ENCODE measurements at regions not wholly inside any gene's neighbourhood (a gene's known extent, or its start where the extent isn't known, plus 50 kb on each side); places are given as distances from the start of the nearest gene placed in this dataset.

DNA sequence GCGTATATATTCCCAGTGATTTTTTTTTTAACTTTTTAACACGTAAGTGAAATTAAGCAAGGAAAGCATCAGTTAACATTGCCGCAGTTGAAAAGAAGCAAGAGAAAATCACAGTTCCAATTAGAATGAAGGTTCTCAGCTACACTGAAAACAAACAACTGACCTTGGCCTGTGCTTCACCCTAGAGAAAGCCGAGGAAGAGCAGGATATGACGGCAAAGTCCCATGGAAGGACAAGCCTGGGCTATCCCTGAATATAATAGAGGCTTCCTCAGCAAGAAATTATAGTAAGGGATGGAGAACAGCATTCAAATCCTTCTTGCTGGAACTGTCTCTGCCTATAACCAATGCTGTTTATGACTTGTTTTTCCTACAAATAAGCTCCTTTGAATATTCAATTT lies 83.0 kb upstream of the INHBA start:
- H3K27ac ChIP-seq (ENCODE audit: low read depth in 2 of 2, low read length in 2 of 2) = no peak overlapping the region
- H3K4me3 ChIP-seq (ENCODE audit: low read length in 2 of 2) = no peak overlapping the region
- no peaks in the 10 kb centered on the region for H3K36me3 ChIP-seq (ENCODE audit: control insufficient read depth in 2 of 2, insufficient read depth in 2 of 2, low read length in 2 of 2)
- H3K27me3 ChIP-seq (ENCODE audit: control insufficient read depth in 2 of 2, insufficient read depth in 2 of 2, low read length in 2 of 2) = no peaks in the 10 kb centered on the region
- no peaks in the 10 kb centered on the region for H3K9me3 ChIP-seq (ENCODE audit: control insufficient read depth in 2 of 2, low read length in 2 of 2)
- H3K9ac ChIP-seq (ENCODE audit: low read depth in 1 of 2, low read length in 2 of 2) = no peak overlapping the region
- no peaks in the 10 kb centered on the region for H3K4me1 ChIP-seq (ENCODE audit: control insufficient read depth in 2 of 2, insufficient read depth in 2 of 2, low read length in 2 of 2)

DNA sequence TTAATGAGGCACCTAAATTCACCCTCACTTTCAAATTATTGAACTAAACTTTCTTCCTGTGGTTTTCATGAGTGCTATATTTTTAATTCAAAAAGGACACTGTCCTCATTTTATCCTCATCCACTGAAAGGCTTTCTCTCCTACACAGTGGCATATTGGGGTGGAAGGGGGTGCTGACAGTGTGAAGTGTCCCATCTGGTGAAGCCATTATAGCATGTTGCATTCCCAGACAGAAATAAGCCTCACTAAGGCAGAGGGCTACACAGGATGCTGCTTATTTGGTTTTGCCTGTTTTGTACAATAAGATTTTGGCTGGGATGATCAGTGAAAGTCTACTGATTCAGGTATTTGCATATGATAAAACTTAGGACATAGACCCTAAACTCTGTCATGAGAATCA lies 82.4 kb upstream of the INHBA start:
- no peaks in the 10 kb centered on the region for H3K4me1 ChIP-seq (ENCODE audit: control insufficient read depth in 2 of 2, insufficient read depth in 2 of 2, low read length in 2 of 2)
- H3K4me3 ChIP-seq (ENCODE audit: low read length in 2 of 2) = no peak overlapping the region
- H3K36me3 ChIP-seq (ENCODE audit: control insufficient read depth in 2 of 2, insufficient read depth in 2 of 2, low read length in 2 of 2) = no peaks in the 10 kb centered on the region
- no peaks in the 10 kb centered on the region for H3K27me3 ChIP-seq (ENCODE audit: control insufficient read depth in 2 of 2, insufficient read depth in 2 of 2, low read length in 2 of 2)
- no peaks in the 10 kb centered on the region for H3K9me3 ChIP-seq (ENCODE audit: control insufficient read depth in 2 of 2, low read length in 2 of 2)
- H3K27ac ChIP-seq (ENCODE audit: low read depth in 2 of 2, low read length in 2 of 2) = no peak overlapping the region
- H3K9ac ChIP-seq (ENCODE audit: low read depth in 1 of 2, low read length in 2 of 2) = no peak overlapping the region

DNA sequence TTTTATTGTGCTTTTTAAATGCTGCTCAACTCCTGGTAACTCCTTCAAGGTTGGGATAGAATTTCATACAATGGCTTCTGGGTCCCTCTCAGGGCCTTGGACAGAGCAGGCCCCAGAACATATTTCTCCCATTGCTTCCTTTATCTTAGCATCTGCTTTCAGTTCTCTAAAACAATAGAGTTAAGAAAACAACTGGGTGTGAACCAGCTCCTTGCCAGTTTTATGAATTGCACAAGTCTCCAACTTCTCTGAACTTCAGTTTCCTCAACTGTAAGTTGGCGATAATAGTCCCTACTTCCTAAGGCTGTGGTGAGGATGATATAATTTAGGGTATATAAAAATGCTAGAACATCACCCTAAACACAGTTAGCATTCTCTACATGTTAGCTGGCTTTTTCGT lies 77.0 kb upstream of the INHBA start:
- H3K27me3 ChIP-seq (ENCODE audit: control insufficient read depth in 2 of 2, insufficient read depth in 2 of 2, low read length in 2 of 2) = no peaks in the 10 kb centered on the region
- H3K36me3 ChIP-seq (ENCODE audit: control insufficient read depth in 2 of 2, insufficient read depth in 2 of 2, low read length in 2 of 2) = no peaks in the 10 kb centered on the region
- H3K9me3 ChIP-seq (ENCODE audit: control insufficient read depth in 2 of 2, low read length in 2 of 2) = no peaks in the 10 kb centered on the region
- no peak overlapping the region for H3K4me3 ChIP-seq (ENCODE audit: low read length in 2 of 2)
- no peak overlapping the region for H3K27ac ChIP-seq (ENCODE audit: low read depth in 2 of 2, low read length in 2 of 2)
- no peaks in the 10 kb centered on the region for H3K4me1 ChIP-seq (ENCODE audit: control insufficient read depth in 2 of 2, insufficient read depth in 2 of 2, low read length in 2 of 2)
- no peak overlapping the region for H3K9ac ChIP-seq (ENCODE audit: low read depth in 1 of 2, low read length in 2 of 2)

GRCh38 chr7:41777894-41778596 lies 75.2 kb upstream of the INHBA start:
- Histone ChIP-seq H3K4me1 (ENCODE audit: control insufficient read depth in 2 of 2, insufficient read depth in 2 of 2, low read length in 2 of 2) (no peaks in the 10 kb centered on the region), H3K9ac (ENCODE audit: low read depth in 1 of 2, low read length in 2 of 2) (no peak overlapping the region), H3K4me3 (ENCODE audit: low read length in 2 of 2) (no peak overlapping the region), H3K36me3 (ENCODE audit: control insufficient read depth in 2 of 2, insufficient read depth in 2 of 2, low read length in 2 of 2) (no peaks in the 10 kb centered on the region), H3K27ac (ENCODE audit: low read depth in 2 of 2, low read length in 2 of 2) (no peak overlapping the region), H3K27me3 (ENCODE audit: control insufficient read depth in 2 of 2, insufficient read depth in 2 of 2, low read length in 2 of 2) (no peaks in the 10 kb centered on the region), H3K9me3 (ENCODE audit: control insufficient read depth in 2 of 2, low read length in 2 of 2) (no peaks in the 10 kb centered on the region)

GRCh38 chr7:41774966-41775365 lies 72.1 kb upstream of the INHBA start:
- no peaks in the 10 kb centered on the region for H3K27me3 ChIP-seq (ENCODE audit: control insufficient read depth in 2 of 2, insufficient read depth in 2 of 2, low read length in 2 of 2)
- no peaks in the 10 kb centered on the region for H3K9me3 ChIP-seq (ENCODE audit: control insufficient read depth in 2 of 2, low read length in 2 of 2)
- H3K36me3 ChIP-seq (ENCODE audit: control insufficient read depth in 2 of 2, insufficient read depth in 2 of 2, low read length in 2 of 2) = no peaks in the 10 kb centered on the region
- no peak overlapping the region for H3K4me3 ChIP-seq (ENCODE audit: low read length in 2 of 2)
- no peak overlapping the region for H3K9ac ChIP-seq (ENCODE audit: low read depth in 1 of 2, low read length in 2 of 2)
- no peaks in the 10 kb centered on the region for H3K4me1 ChIP-seq (ENCODE audit: control insufficient read depth in 2 of 2, insufficient read depth in 2 of 2, low read length in 2 of 2)
- no peak overlapping the region for H3K27ac ChIP-seq (ENCODE audit: low read depth in 2 of 2, low read length in 2 of 2)

DNA sequence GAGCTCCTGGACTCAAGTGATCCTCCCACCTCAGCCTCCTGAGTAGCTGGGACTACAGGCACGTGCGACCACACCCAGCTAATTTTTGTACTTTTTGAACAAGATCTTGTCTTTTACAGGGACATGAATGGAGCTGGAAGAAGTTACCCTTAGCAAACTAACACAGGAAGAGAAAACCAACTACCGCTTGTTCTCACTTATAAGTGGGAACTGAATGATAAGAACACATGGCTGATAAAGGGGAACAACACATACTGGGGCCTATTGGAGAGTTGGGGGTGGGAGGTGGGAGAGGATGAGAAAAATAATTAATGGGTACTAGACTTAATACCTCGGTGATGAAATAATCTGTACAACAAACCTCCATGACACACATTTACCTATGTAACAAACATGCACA lies 70.9 kb upstream of the INHBA start:
- Histone ChIP-seq H3K4me3 (ENCODE audit: low read length in 2 of 2) (no peak overlapping the region), H3K27ac (ENCODE audit: low read depth in 2 of 2, low read length in 2 of 2) (no peak overlapping the region), H3K27me3 (ENCODE audit: control insufficient read depth in 2 of 2, insufficient read depth in 2 of 2, low read length in 2 of 2) (no peaks in the 10 kb centered on the region), H3K9me3 (ENCODE audit: control insufficient read depth in 2 of 2, low read length in 2 of 2) (no peaks in the 10 kb centered on the region), H3K36me3 (ENCODE audit: control insufficient read depth in 2 of 2, insufficient read depth in 2 of 2, low read length in 2 of 2) (no peaks in the 10 kb centered on the region), H3K4me1 (ENCODE audit: control insufficient read depth in 2 of 2, insufficient read depth in 2 of 2, low read length in 2 of 2) (no peaks in the 10 kb centered on the region), H3K9ac (ENCODE audit: low read depth in 1 of 2, low read length in 2 of 2) (no peak overlapping the region)

DNA sequence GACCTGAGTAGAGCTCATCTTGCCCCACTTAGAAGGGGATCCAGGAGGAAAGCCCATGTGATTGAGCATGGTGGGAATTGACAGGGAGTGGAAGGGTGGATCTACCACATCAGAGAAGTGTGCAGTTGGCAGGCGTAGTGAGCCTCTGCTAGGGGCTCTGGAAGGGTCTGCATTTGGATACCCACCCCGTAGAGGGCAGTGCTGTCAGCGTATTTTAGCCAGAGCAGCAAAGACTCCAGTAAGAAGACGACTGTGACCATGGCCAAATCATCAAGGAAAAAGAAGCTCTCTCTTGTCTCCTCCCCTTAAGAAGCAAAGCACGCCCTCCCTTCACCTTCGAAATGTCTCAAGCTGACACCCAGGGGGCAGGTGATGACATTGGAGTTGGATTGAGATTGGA lies 68.8 kb upstream of the INHBA start:
- Histone ChIP-seq H3K27ac (ENCODE audit: low read depth in 2 of 2, low read length in 2 of 2) (no peak overlapping the region), H3K4me3 (ENCODE audit: low read length in 2 of 2) (no peak overlapping the region), H3K36me3 (ENCODE audit: control insufficient read depth in 2 of 2, insufficient read depth in 2 of 2, low read length in 2 of 2) (no peaks in the 10 kb centered on the region), H3K9me3 (ENCODE audit: control insufficient read depth in 2 of 2, low read length in 2 of 2) (no peaks in the 10 kb centered on the region), H3K9ac (ENCODE audit: low read depth in 1 of 2, low read length in 2 of 2) (no peak overlapping the region), H3K4me1 (ENCODE audit: control insufficient read depth in 2 of 2, insufficient read depth in 2 of 2, low read length in 2 of 2) (no peaks in the 10 kb centered on the region), H3K27me3 (ENCODE audit: control insufficient read depth in 2 of 2, insufficient read depth in 2 of 2, low read length in 2 of 2) (no peaks in the 10 kb centered on the region)

DNA sequence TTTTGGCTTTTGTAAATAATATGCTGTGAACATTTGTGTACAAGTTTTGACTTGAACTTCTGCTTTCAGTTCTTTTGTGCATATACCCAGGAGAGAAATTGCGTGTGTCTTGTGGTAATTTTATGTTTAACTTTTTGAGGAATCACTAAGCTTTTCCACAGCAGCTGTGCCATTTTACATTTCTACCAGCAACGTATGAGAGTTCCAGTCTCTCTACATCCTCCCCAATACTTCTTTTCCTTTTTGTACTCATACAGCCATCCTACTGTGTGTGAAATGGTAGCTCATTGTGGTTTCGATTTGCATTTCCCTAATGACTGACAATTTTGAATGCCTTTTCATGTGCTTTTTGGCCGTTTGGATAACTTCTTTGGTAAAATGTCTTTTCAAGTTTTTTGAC lies 66.3 kb upstream of the INHBA start:
- Histone ChIP-seq H3K9ac (ENCODE audit: low read depth in 1 of 2, low read length in 2 of 2) (no peak overlapping the region), H3K4me1 (ENCODE audit: control insufficient read depth in 2 of 2, insufficient read depth in 2 of 2, low read length in 2 of 2) (no peaks in the 10 kb centered on the region), H3K27me3 (ENCODE audit: control insufficient read depth in 2 of 2, insufficient read depth in 2 of 2, low read length in 2 of 2) (no peaks in the 10 kb centered on the region), H3K27ac (ENCODE audit: low read depth in 2 of 2, low read length in 2 of 2) (no peak overlapping the region), H3K4me3 (ENCODE audit: low read length in 2 of 2) (no peak overlapping the region), H3K9me3 (ENCODE audit: control insufficient read depth in 2 of 2, low read length in 2 of 2) (no peaks in the 10 kb centered on the region), H3K36me3 (ENCODE audit: control insufficient read depth in 2 of 2, insufficient read depth in 2 of 2, low read length in 2 of 2) (no peaks in the 10 kb centered on the region)

DNA sequence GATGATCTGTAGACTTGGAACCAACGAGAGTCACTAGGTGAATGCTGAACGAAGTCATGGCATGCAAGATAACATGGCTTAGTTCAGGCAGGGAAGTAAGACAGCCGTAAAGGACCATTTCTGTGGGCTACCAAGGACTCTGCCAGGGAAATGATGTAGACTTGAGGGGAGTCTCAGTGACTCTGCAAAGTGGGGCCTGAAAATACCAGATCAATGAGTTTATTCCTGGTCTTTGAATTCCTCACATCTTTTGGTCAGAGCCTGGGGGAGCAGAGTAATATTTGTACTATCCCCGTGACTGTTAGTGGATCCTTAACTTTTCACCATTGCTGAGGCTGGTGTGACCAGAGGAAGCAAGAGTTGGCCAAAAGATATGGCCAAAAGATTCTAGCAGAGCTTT lies 60.7 kb upstream of the INHBA start:
- Histone ChIP-seq H3K9me3 (ENCODE audit: control insufficient read depth in 2 of 2, low read length in 2 of 2) (no peaks in the 10 kb centered on the region), H3K27ac (ENCODE audit: low read depth in 2 of 2, low read length in 2 of 2) (no peak overlapping the region), H3K27me3 (ENCODE audit: control insufficient read depth in 2 of 2, insufficient read depth in 2 of 2, low read length in 2 of 2) (no peaks in the 10 kb centered on the region), H3K9ac (ENCODE audit: low read depth in 1 of 2, low read length in 2 of 2) (no peak overlapping the region), H3K4me3 (ENCODE audit: low read length in 2 of 2) (no peak overlapping the region), H3K36me3 (ENCODE audit: control insufficient read depth in 2 of 2, insufficient read depth in 2 of 2, low read length in 2 of 2) (no peaks in the 10 kb centered on the region), H3K4me1 (ENCODE audit: control insufficient read depth in 2 of 2, insufficient read depth in 2 of 2, low read length in 2 of 2) (no peaks in the 10 kb centered on the region)

- Histone ChIP-seq H3K9me3 (ENCODE audit: control insufficient read depth in 2 of 2, low read length in 2 of 2) (no peaks in the 10 kb centered on the region), H3K4me1 (ENCODE audit: control insufficient read depth in 2 of 2, insufficient read depth in 2 of 2, low read length in 2 of 2) (no peaks in the 10 kb centered on the region), H3K4me3 (ENCODE audit: low read length in 2 of 2) (no peak overlapping the region), H3K9ac (ENCODE audit: low read depth in 1 of 2, low read length in 2 of 2) (no peak overlapping the region), H3K36me3 (ENCODE audit: control insufficient read depth in 2 of 2, insufficient read depth in 2 of 2, low read length in 2 of 2) (no peaks in the 10 kb centered on the region), H3K27ac (ENCODE audit: low read depth in 2 of 2, low read length in 2 of 2) (no peak overlapping the region), H3K27me3 (ENCODE audit: control insufficient read depth in 2 of 2, insufficient read depth in 2 of 2, low read length in 2 of 2) (no peaks in the 10 kb centered on the region)
Observed at GRCh38 chr7:41762641-41763040, 59.8 kb upstream of the INHBA start.

GRCh38 chr7:41760293-41760692 lies 57.4 kb upstream of the INHBA start:
- Histone ChIP-seq H3K27ac (ENCODE audit: low read depth in 2 of 2, low read length in 2 of 2) (no peak overlapping the region), H3K9ac (ENCODE audit: low read depth in 1 of 2, low read length in 2 of 2) (no peak overlapping the region), H3K9me3 (ENCODE audit: control insufficient read depth in 2 of 2, low read length in 2 of 2) (peaks cover 0 to 4% of the 10 kb centered on the region in 2 donors), H3K36me3 (ENCODE audit: control insufficient read depth in 2 of 2, insufficient read depth in 2 of 2, low read length in 2 of 2) (no peaks in the 10 kb centered on the region), H3K4me1 (ENCODE audit: control insufficient read depth in 2 of 2, insufficient read depth in 2 of 2, low read length in 2 of 2) (no peaks in the 10 kb centered on the region), H3K4me3 (ENCODE audit: low read length in 2 of 2) (no peak overlapping the region), H3K27me3 (ENCODE audit: control insufficient read depth in 2 of 2, insufficient read depth in 2 of 2, low read length in 2 of 2) (no peaks in the 10 kb centered on the region)
